A673 (cell line): ENCODE measurements at regions not wholly inside any gene's neighbourhood (a gene's known extent, or its start where the extent isn't known, plus 50 kb on each side); places are given as distances from the start of the nearest gene placed in this dataset.
A peak's percentile ranks its signal among the peaks of the same experiment; 100 is the strongest.

Experiments used
- BruUV-seq: library from RNA; stranded (reverse); fragments of 400-500 nt; replicated peaks from 2 replicates; lab custom pipeline; 2021; lab: Mats Ljungman, UMichigan
- CTCF ChIA-PET: fragments of 300-600 bp; sonication (Branson Sonifier 250); formaldehyde crosslinking; loops from one replicate; lab custom pipeline; 2022; ENCODE audit warnings: antibody characterized with exemption; lab: Charles Lee
- POLR2A ChIA-PET: fragments of 300-600 bp; sonication (Branson Sonifier 250); formaldehyde crosslinking; loops from one replicate; lab custom pipeline; 2022; ENCODE audit warnings: antibody characterized with exemption; ENCODE audit not compliant: low non-redundant PET; lab: Charles Lee
- DNase-seq: peaks from one replicate; pipeline ENCODE4 v3.0.0-alpha.2; 2015; ENCODE audit warnings: low spot score
- H3K27ac ChIP-seq: fragments of 200-600 bp; sonication (generic); 2 replicates; pipeline ENCODE4 v1.5.1; 2016; ENCODE audit warnings: mixed run types, low read depth, mild to moderate bottlenecking, mixed read lengths, antibody characterized with exemption, low read length; ENCODE audit not compliant: poor library complexity, severe bottlenecking
- H3K27me3 ChIP-seq: fragments of 200-600 bp; sonication (generic); replicated peaks from 2 replicates; pipeline ENCODE4 v1.6.1; 2017; ENCODE audit warnings: mixed run types, low read depth, mild to moderate bottlenecking, mixed read lengths, antibody characterized with exemption, low read length; ENCODE audit not compliant: insufficient read depth, poor library complexity
- H3K36me3 ChIP-seq: fragments of 200-600 bp; sonication (generic); 2 replicates; pipeline ENCODE4 v1.6.1; 2016; ENCODE audit warnings: mixed run types, mild to moderate bottlenecking, mixed read lengths, antibody characterized with exemption, low read length; ENCODE audit not compliant: insufficient read depth, poor library complexity, severe bottlenecking
- H3K4me1 ChIP-seq: fragments of 200-600 bp; sonication (generic); 2 replicates; pipeline ENCODE4 v1.6.1; 2017; ENCODE audit warnings: mixed run types, mild to moderate bottlenecking, mixed read lengths, antibody characterized with exemption, low read length; ENCODE audit not compliant: insufficient read depth, poor library complexity, severe bottlenecking
- H3K4me3 ChIP-seq: fragments of 200-600 bp; sonication (generic); 2 replicates; pipeline ENCODE4 v1.5.1; 2016; ENCODE audit warnings: low read depth, mixed run types, mild to moderate bottlenecking, mixed read lengths, low read length; ENCODE audit not compliant: poor library complexity, severe bottlenecking
- H3K9me3 ChIP-seq: fragments of 200-600 bp; sonication (generic); 2 replicates; pipeline ENCODE4 v1.6.1; 2016; ENCODE audit warnings: mixed run types, low read depth, mild to moderate bottlenecking, mixed read lengths, antibody characterized with exemption, low read length; ENCODE audit not compliant: poor library complexity, severe bottlenecking
- CTCF ChIP-seq: fragments of 300-800, 200-600 bp; sonication (generic); conservative IDR thresholded peaks from 2 replicates; pipeline ENCODE4 v1.5.1; 2017; ENCODE audit warnings: low read depth, mild to moderate bottlenecking, antibody characterized with exemption, low read length, moderate library complexity, mixed read lengths
- EZH2 ChIP-seq: fragments of 200-600 bp; sonication (generic); IDR thresholded peaks from 2 replicates; pipeline ENCODE4 v1.6.1; 2017; ENCODE audit warnings: borderline replicate concordance, low read depth, mild to moderate bottlenecking, mixed read lengths, antibody characterized with exemption, low read length; ENCODE audit not compliant: poor library complexity, severe bottlenecking
- intact Hi-C: fragments of 100-400 bp; cut with micrococcal nuclease; formaldehyde crosslinking; loops from one replicate; pipeline ENCODE4 v1.10.0; 2022; ENCODE audit not compliant: unreplicated experiment

- POLR2A ChIA-PET, result no interaction called here
- no peak overlapping the region for H3K4me3 ChIP-seq
- TF ChIP-seq CTCF (no peak), EZH2 (no peak)
- DNase-seq, result no peak
- no TSS peak for BruUV-seq
- H3K4me1 ChIP-seq, result peaks cover 39% of the 10 kb centered on the region
- no peaks in the 10 kb centered on the region for H3K36me3 ChIP-seq
- H3K27me3 ChIP-seq, result no peaks in the 10 kb centered on the region
- H3K9me3 ChIP-seq, result no peaks in the 10 kb centered on the region
- CTCF ChIA-PET, result no interaction called here
- peak overlapping the region; percentile 18 for H3K27ac ChIP-seq
- intact Hi-C loops, result no loop called here
Measured at GRCh38 chr15:77715051-77715450, 82.3 kb upstream of the LINGO1 start.

GRCh38 chr15:77714555-77714954 lies 81.8 kb upstream of the LINGO1 start:
- H3K4me1 ChIP-seq, result peaks cover 34% of the 10 kb centered on the region
- TF ChIP-seq CTCF, result no peak
- TF ChIP-seq EZH2, result no peak
- H3K36me3 ChIP-seq, result no peaks in the 10 kb centered on the region
- ChIA-PET CTCF (no interaction called here), POLR2A (no interaction called here)
- no peaks in the 10 kb centered on the region for H3K9me3 ChIP-seq
- no TSS peak for BruUV-seq
- H3K27ac ChIP-seq, result peak overlapping the region; percentile 18
- DNase-seq, result no peak
- H3K4me3 ChIP-seq, result no peak overlapping the region
- intact Hi-C loops, result no loop called here
- H3K27me3 ChIP-seq, result no peaks in the 10 kb centered on the region

- no peak for TF ChIP-seq CTCF
- TF ChIP-seq EZH2, result no peak
- Histone ChIP-seq H3K9me3 (no peaks in the 10 kb centered on the region), H3K27me3 (no peaks in the 10 kb centered on the region), H3K4me3 (no peak overlapping the region), H3K27ac (no peak overlapping the region), H3K4me1 (peaks cover 33% of the 10 kb centered on the region), H3K36me3 (no peaks in the 10 kb centered on the region)
- ChIA-PET CTCF (no interaction called here), POLR2A (no interaction called here)
- intact Hi-C loops, result no loop called here
- BruUV-seq, result no TSS peak
- no peak for DNase-seq
Measured at GRCh38 chr15:77714023-77714422, 81.3 kb upstream of the LINGO1 start.
